CD4-positive, alpha-beta T cell treated with Interleukin-15 for 4 hours (primary cell): ENCODE measurements at regions not wholly inside any gene's neighbourhood (a gene's known extent, or its start where the extent isn't known, plus 50 kb on each side); places are given as distances from the start of the nearest gene placed in this dataset.

Experiments
- DNase-seq: peaks from one replicate; pipeline ENCODE4 v3.0.0-alpha.2; 2020; ENCODE audit warnings: low spot score

DNA sequence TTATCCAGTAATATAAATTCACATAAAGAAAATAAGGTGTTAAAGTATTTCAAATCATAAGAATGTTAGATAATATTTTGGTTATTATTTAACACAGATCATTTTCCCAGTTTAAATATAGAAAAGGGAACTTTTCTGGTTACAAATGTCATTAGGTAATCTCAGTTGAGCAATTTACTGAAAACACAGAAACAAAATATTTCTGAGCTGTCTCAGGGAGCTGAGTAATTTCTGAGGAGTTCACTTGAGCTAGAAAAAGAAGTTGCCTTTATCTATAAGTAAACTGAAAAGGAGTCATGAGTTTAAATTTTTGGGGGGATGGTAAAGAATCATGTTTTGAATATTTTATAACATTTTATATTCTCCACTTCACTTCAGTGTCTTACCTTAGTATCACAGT lies 855.4 kb upstream of the ARPP21 start:
- DNase-seq, result no peak

DNA sequence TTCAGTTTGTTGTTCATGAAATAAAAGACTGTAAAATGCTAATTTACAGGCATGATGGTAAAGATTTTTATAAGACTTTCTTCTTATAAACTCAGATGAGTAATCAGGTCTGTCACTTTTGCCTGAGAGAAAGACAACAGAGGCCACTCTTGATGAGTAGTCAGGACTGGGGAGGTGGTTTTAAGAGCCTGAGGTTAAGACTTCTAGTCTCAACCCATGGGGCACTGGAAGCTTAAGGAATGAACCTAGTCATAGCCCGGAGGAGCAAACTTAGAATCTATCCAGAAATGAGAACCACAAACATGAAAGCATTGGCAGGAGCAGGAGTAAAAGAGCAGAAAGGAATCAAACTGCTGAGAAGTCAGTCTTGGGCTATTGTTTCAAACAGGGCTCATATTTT lies 846.3 kb upstream of the ARPP21 start:
- DNase-seq, result no peak

DNA sequence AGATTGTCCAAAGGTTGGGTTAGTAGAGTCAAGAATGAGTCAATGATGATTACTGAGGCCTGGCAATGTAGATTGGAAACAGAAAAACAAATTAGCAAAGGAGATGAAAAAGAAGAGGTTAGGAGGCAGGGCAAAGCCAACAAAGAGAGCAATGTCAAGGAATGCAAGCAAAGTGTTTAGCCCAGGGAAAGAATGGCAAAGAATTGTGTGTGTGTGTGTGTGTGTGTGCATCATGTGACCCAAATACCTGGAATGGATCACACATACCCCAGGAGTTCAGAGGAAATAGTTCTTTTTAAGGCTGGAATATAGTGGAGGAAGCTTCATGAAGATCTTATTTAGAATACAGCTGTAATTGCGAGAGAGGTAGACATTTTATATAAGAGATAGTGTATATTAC lies 831.7 kb upstream of the ARPP21 start:
- no peak for DNase-seq

DNA sequence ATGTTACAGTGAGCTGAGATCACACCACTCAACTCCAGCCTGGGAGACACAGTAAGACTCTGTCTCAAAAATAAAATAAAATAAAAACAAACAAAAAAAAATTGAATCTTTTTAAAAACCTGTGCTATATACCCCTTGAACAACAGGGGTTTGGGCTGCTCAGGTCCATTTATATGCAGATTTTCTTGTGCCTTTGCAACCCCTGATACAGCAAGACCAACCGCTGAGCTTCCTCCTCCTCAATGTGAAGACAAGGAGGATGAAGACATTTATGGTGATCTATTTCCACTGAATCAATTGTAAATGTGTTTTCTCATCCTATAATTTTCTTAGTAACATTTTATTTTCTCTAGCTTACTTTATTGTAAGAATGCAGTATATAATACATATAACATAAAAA lies 831.0 kb upstream of the ARPP21 start:
- DNase-seq, result no peak

DNA sequence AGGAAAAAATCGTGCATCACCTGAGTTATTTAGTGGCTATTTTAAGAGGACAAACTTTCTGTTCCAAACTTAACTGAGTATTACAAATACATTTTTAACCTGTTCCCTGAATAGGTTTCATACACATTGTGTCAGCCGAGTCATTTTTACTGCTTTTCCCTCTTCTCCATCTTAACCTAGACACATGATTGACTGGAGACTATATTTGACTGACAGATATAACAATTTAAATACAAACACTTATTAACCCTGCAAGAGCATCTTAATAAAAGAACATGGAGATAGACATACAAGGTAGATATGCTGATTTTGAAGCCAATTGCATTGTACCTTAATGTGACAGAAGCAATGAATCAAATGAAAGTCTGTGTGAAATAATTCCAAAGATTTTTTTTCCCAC lies 810.5 kb upstream of the ARPP21 start:
- no peak for DNase-seq

DNA sequence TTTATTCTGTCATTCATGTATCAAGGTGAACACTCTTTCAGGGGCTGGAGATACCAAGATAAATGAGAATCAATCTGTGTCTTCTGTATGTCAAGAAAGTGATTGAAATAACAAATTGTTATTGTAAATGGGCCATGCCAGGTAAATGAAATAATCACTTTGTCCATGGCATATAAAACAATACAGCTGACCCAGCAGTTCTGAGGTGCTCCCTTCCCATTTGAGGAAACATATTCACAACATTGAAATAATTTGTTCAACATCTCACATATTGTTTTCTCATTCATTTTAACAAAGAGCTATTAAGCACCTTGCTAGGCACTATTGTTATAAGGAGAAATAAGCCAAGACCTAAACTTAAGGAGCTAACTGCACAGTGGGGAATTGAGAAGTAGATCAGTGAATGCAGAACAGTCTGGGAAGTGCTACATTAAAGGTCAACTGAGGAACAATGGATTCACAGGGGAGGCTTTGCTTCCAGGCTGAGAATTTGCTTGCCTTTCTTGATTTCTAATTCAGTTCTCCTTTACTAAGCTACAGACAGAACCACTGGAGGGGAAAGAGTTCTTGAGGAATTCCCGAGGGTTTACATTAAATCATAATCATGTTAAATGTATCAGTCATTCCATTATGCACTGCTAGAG lies 806.3 kb upstream of the ARPP21 start:
- no peak for DNase-seq

DNA sequence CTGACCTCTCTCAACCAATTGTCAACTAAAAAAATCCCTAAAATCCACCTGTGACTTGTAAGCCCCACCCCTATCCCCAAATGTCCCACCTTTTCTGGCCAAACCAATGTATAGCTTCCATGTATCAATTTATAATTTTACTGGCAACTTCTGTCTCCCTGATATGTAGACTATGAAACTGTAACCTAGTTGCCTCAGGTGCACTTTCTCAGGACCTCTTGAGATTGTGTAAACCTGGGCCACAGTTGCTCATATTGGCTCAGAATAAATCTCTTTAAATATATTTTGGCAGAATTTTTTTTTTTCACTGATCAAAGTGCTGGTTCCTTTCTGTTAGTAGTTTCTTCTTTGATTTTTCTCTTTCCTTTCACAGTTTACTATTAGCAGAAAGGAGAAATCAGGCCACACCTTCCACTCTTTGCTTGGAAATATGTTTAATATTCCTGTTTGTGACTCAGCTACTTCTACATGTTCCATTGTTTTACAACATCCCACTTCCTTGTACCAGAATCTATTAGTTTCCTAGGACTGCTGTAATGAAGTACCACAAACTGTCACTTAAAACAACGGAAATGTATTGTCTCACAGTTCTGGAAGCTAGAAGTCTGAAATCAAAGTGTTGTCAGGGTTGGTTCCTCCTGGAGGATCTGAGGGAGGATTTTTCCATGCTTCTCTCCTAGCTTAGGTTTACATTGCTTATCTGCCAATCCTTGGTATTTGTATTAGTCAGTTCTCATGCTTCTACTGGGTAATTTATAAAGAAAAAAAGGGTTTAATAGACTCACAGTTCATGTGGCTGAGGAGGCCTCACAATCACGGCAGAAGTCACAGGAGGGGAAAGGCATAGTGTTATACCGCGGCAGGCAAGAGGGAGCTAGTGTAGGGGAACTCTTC lies 801.2 kb upstream of the ARPP21 start:
- no peak for DNase-seq

DNA sequence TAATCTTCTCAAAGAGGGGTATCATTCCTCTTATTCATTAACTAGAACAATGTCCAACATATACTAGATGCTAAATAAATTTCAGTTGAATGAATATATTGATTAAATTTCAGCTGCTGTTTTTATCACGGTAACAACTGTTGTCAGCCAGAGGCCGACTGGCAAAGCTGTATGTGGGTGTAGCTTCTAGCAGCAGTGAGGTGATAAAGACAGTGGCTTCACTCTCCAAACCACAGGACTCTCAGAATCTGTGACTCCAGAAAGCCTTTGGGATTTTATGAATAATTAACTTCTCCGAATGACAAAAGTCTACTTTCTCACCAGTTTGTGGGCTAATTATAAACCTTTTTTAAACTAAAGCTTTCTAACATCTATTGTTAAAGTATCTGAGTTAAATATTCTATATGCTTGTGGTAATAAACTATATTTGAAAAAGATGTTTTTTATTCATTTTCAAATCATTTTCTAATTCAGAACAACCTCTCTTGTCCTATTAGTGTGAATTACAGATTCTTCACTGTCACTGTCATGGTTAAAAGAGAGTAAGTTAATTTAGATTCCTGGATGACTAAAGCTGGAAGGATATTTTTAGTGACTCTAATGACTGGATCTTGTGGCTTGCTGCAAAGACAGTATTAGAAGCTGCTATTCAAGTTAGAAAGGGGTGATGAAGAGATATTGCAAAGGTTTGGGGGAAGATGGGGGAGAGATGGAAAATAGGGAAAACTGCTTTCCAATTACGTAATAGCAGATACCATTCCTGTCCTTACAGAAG lies 796.4 kb upstream of the ARPP21 start:
- DNase-seq, result no peak

DNA sequence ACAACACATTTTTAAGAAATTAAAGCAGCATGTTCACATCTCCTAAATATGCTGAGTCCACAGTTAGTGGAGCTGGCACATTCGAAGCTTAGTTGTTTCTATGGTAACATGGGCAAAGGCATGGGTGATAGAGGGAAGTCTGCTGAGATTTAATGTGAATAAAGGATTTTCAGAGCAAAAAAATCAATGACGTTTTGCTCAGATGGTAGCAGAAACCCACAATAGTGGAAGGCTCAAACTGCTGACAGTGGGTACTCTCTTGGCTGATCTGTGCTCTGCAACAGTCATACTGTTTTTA lies 795.1 kb upstream of the ARPP21 start:
- no peak for DNase-seq

DNA sequence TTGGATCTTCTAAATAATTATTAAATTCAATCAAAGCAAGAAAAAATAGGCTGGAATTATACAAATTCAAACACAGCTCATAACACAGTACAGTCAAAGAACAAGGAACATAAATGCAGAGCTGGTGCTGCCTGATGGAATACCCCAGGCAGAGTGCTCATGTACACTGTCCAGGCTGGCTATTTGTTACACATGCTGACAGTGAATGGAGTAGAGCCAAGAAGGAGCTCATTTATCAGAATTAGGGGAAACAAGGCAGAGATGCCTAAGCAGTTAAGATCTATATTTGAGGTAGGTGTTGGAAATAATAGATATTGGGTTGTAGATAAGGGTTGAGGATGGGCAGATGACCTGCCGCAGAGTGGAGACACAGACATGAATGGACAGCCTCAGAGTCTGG lies 788.2 kb upstream of the ARPP21 start:
- no peak for DNase-seq

DNA sequence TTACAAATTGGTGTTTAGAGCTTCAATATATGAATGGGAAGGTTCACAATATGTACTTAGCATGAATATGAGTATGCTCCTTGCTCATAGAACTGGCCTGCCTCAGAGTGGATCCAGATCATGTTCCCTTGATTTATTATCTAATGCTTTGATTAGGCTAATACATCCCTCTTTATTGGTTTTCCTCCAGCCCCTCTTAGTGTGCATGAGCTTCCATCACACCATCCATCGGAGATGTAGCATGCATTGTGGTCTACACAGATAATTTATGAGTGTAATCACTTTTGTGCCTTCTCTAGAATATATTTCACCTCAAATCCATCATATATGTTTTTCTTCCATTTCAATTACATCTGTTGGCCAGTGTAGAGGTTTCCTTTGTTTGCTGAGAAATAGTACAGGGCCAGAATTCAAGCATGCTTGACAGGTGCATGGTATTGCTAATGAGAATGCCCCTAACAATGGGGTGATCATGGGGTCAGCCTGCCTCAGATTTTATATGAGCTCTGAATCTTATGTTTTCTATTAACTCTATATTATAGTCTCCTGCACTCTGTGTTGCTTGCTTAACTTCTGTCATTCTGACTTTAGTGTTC lies 786.4 kb upstream of the ARPP21 start:
- DNase-seq, result no peak

DNA sequence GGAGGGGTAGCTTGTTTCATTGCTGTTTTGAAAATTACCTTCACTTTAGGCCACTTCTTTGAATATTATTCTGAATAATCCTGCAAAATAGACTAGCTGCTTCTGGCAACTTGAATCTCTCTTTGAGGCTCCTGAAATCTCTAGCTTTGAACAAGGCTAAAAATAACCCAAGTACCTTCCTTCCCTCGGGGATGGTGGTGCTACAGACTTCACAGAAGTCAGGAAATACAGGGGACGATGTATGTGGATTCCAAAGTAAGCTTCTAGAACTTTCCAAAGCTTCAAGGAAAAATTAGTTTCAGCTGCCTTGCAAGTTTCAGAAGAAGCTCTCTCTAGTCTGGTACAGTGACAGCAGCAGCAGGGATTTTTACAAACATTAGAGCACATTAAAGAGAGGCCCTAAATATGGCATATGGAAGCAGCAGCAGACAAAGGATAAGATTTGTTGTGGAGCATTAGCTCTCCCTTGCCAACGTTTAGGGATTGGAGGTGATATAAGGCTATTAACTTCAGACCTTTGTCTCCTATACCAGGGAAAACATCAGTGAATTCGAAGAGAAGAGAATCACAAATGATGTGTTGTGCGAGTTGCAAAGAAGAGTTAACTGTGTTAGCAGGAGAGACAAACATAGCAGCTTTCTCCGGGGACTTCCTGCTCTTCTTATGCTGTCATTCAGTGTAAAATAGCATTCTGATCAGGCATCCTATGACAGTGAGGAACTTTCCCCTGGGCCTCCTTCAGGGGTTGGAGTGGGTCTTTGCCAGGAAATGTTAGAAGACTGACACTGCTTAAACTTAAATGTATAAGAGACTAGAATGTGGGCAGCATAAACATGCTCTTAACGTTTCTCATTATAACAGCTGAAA lies 783.0 kb upstream of the ARPP21 start:
- no peak for DNase-seq

DNA sequence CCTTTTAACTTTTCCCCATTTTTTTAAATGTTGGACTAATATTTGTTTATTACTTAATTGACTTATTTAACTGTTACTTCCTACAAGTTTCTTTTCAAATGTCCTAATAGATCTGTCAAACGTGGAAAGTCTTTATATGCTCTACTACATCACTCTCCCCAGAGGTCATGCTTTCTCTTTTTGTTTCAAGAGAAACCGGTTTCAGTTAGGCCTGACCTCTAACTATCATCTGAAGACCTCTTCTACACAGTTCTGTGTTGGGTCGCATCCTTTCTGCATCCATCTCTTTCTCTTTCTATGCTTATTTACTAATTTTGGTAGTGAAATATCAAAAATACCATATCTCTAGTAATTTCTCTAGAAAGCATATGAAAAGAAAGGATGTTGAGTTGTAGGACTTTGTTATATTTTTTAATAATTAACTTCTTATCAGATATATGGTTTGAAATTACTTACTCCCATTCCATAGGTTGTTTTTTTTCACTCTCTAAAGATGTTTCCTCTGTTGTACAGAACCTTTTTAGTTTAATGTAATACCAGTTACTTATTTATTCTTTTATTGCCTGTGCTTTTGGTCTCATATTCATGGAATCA lies 781.2 kb upstream of the ARPP21 start:
- DNase-seq, result no peak

DNA sequence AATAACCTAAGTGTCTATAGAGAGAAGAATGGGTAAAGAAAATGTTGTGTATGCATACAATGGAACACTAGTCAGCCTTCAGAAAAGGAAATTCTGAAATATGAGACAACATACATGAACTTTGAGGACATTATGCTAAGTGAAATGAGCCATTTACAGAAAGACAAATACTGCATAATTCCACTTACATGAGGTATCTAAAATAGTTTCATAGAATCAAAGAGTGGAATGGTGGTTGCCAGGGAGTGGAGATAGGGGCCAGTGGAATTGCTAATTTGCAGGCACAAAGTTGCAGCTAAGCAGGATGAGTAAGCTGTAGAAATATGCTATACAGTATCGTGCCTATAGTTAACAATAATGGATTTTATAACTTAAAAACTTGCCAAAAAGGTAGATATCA lies 779.6 kb upstream of the ARPP21 start:
- DNase-seq, result no peak

DNA sequence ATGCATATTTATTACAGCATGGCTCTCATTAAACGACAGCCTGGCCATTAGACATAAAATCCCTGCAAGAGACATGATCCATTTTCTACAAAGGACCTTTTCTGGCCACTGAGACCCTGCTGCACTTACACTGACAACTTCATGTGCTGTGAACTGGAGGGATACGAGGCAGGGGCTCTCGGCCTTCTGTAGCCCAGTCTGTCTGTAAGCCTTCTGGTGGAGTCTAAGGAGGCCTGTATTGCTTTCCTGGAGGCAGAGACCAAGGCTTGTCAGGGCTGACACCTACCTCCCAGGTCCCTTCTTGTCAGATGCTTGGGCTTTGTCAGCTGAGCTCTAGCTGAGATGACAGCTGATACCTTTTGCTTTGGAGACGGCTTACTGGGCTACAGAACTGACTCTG lies 776.9 kb upstream of the ARPP21 start:
- DNase-seq, result no peak

DNA sequence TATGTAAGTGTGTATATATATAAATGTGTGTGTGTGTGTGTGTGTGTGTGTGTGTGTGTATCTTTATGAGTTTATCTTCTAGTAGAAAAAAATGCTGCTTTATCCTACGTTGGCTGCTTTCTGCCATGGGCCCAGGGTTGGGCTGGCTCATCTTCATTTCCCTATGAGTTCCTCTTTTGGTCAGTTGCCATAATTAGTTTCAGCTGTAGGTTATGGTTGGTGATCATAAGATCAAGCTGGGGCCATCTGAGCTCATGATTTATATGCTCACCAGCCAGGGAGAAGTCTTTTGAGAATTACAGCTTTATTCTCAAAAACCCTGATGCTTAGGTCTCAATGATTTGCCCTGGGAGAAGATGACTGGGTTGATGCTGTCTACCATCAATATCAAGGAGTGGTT lies 775.8 kb upstream of the ARPP21 start:
- DNase-seq, result no peak

DNA sequence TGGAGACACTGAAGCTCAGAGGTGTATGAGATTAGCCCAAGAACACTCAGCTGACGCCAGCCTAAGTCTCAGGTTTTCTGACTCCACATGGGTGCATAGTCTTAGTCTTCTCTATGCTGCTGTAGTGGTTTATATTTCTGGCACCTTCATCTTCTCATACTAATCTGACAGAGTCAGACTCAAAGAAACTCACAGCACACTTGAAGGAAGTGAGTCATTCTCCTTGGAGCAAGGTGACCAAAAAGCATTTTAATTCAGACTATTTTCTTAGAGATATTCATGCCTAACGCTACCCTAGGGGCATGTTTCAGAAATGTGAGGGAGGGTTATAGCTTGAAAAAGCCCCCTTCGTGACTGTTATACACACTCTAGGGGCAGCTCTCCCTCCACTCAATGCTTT lies 775.3 kb upstream of the ARPP21 start:
- no peak for DNase-seq

DNA sequence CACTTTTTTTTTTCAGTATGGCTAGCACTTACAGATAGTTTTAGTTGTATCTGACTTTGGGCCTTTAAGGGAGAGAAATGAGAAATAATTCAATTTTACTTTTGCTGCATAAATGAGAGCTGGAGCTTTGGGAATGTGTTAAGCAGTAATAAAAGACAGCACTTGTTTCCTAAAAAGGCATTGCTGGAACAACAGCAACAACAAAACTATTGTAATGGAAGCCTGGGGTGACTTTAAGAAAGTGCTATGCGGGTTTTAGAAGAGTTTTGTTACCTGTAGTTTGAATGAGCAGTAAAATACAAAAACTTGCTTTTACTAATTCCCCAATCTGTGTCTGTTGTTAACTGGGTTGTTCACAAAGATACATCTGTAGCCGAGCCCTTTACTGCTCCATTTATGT lies 774.0 kb upstream of the ARPP21 start:
- no peak for DNase-seq

DNA sequence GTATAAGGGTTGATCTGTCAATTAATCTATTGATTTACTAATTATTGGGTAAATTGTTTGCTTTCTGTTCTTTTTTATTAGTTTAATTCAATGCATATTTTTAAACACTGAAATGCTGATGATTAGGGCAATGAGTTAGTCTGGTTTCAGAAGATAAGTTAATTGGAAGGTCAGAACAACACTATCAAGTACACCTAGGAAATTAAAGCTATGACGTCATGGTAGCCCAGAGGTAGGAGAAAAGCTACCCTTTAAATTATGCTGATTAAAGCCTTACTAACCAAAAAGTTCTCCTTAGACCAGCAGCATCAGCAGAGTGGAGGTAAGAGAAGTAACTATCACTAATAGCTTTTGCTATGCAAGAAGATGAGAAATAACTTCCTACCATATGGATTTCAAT lies 770.4 kb upstream of the ARPP21 start:
- no peak for DNase-seq

DNA sequence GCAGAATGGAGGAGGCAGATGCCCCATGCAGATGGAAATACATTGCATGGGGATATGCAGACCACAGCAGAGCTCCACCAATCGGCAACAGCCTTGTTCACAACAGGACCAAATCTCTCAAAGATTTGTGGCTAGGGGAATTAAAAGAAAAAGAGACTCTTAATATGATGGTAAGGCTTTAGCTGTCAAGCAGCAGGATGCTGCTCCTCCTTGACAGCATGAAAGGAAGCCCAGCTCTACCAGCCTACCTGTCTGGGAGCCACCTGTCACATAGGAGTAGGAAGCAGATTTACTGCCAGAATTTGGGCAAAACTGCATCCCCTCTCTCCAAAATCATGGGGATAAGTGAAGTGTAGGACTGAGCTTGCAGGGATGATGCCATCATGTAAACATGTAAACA lies 769.6 kb upstream of the ARPP21 start:
- no peak for DNase-seq

DNA sequence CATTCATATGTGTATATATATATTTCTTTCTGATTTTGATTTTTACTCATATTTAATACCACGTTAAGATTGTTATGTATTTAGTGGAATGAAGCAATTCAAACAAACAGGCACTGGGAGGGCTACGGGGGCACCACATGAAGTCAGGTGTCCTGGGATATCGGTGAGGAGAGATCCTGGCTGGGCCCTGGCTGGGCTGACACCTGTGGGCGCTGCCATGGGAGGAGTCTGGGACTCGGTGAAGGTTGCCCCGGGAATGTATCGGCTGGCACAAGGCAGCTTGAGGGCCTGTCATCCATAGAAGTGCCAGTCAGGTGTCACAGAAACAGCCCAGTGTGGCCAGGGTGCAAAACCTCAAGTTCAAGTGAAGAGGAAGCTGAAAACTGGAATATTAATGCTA lies 766.9 kb upstream of the ARPP21 start:
- no peak for DNase-seq

DNA sequence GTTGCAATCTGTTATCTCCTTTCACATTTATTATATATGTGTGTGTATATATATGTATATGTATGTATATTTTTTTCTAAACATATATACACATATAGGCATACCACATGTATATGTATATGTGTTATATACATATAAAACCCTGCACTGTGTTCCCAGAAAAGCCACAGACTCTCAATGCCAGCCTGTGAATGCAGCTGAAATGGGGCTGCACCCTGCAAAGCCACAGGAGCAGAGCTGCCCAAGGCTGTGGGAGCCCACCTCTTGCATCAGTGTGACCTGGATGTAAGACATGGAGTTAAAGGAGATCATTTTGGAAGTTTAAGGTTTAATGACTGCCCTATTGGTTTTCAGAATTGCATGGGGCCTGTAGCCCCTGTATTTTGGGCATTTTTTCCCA lies 762.3 kb upstream of the ARPP21 start:
- no peak for DNase-seq
